AG09309 (cell line): ENCODE measurements at regions not wholly inside any gene's neighbourhood (a gene's known extent, or its start where the extent isn't known, plus 50 kb on each side); places are given as distances from the start of the nearest gene placed in this dataset.

Experiments
- DNase-seq: peaks from one replicate; pipeline ENCODE4 v3.0.0-alpha.2; 2010; ENCODE audit warnings: low read depth
- H3K4me3 ChIP-seq: 2 replicates; pipeline ENCODE4 v1.5.1; 2011; ENCODE audit warnings: mild to moderate bottlenecking, low read depth, low read length, moderate library complexity; ENCODE audit not compliant: control insufficient read depth
- TF ChIP-seq, protein P1 (sequence below): IDR thresholded peaks from 2 replicates; pipeline ENCODE4 v1.5.1; 2011; ENCODE audit warnings: mild to moderate bottlenecking, low read depth, low read length, inconsistent platforms; ENCODE audit not compliant: insufficient read depth, control insufficient read depth; ENCODE audit errors: missing control alignments

DNA sequence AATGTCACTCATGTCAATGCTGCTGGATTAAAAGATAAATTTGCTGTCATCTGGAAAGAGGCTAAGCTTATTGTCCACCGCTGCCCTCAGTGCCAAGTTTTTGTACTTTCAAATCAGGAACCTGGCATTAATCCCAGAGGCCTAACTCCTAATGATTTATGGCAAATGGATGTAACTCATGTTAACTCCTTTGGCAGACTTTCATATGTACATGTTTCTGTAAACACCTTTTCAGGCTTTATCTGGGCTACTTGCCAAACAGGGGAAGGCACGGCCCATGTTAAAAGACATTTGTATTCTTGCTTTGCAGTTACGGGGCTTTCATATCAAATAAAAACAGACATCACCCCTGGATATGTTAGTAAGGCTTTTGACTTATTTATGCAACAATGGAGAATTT, 608.0 kb upstream of the ACO1 start:
- H3K4me3 ChIP-seq, result no peak overlapping the region
- TF ChIP-seq, protein P1, sequence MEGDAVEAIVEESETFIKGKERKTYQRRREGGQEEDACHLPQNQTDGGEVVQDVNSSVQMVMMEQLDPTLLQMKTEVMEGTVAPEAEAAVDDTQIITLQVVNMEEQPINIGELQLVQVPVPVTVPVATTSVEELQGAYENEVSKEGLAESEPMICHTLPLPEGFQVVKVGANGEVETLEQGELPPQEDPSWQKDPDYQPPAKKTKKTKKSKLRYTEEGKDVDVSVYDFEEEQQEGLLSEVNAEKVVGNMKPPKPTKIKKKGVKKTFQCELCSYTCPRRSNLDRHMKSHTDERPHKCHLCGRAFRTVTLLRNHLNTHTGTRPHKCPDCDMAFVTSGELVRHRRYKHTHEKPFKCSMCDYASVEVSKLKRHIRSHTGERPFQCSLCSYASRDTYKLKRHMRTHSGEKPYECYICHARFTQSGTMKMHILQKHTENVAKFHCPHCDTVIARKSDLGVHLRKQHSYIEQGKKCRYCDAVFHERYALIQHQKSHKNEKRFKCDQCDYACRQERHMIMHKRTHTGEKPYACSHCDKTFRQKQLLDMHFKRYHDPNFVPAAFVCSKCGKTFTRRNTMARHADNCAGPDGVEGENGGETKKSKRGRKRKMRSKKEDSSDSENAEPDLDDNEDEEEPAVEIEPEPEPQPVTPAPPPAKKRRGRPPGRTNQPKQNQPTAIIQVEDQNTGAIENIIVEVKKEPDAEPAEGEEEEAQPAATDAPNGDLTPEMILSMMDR, result no peak
- DNase-seq, result no peak

DNA sequence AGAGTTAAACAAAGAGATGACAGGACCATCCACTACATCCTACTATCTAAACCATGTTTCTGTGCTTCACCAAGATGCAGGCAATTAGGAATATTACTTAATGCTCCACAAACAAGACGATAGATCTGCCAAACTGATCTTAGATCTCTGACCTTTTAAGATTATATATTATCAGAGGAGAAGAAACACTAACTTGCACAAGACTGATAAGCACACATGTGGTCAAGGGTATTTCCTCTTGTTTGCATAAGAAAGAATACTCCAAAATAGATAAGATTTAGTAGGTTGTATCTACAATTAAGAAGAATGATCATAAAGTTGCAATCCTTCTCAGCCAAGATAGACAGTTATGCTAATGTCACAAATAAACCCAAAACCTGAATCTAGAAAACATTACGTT, 601.0 kb upstream of the ACO1 start:
- TF ChIP-seq, protein P1, result no peak
- no peak for DNase-seq
- H3K4me3 ChIP-seq, result no peak overlapping the region

DNA sequence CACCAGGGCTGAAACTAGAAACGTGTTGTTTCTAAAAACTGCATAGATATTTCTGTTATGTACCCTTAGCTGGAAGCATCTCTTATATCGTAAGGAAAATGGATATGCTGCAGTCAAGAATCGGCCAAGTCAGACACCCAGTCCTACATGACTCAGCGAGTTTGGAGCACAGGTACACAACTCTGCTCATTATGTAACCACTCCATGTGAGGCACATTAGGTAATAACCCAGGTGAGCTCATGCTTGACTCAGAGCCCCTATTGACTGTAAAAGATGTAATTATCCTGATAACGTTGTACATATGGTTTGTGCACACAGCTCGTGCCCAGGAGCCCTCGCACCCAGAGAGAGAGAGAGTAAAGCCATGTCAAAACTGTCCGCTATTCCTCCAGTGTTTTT, 593.7 kb upstream of the ACO1 start:
- TF ChIP-seq, protein P1, result no peak
- DNase-seq, result no peak
- H3K4me3 ChIP-seq, result no peak overlapping the region

DNA sequence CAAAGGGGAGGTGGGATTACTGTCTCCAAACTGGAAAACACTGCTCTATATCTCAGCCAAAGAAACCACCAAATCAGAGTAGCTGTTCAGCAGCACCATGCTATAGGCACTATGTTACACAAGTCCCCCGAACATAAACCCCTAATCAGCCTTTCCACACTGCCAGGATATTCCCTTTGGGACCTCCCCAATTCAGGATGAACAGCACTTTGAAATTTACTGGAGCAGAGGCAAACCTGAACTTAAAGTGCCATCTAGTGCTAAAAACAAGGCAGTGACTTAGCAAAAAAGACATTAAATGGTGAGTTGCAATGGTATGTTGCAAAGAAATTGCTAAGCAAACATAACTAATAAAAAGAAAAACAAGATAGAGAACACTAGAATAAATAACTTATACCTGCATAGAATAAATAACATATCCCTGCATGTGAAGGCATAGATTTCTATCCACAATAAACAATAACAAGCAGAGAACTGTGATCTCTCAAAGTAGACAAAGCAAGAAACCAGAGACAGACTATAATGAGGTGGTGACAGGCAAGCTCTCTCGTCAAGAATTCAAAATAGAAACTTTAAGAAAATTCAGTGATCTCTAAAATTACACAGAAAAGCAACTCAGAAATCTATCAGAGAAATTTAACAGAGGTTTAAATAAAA, 584.4 kb upstream of the ACO1 start:
- TF ChIP-seq, protein P1, result no peak
- DNase-seq, result no peak
- H3K4me3 ChIP-seq, result no peak overlapping the region

DNA sequence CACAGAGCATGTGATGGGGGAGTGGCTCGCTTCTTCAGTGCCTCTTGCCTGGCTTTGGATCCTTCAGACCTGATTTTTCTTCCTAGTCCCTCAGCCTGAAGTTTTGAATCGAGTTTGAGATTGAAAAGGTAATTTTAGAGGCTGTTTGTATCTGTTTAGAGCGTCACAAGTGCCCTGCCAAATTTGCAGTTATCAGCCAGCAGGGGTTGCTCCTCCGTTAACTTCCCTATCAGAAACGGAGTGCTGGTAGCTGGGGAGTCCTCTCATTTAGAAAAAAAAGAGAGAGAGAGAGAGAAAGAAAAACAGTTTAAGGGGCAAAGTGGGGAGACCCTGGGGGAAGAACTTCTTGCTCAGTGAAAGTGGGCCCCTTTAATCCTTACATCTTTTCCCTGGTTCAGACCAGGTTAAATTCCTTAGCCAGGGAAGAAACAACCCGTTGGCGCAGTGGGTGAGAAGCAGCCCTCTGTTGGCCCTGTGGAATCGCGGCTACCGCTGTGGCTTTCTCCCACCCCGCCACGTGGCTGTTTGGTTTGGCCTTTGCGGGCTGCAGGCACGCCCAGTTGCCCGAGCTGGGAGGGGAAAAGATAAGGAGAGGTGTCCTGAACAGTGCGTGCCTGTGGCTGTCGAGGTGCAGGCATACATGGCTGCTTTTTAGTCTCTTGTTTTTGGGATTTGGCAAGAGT, 576.7 kb upstream of the ACO1 start:
- TF ChIP-seq, protein P1, result no peak
- no peak overlapping the region for H3K4me3 ChIP-seq
- DNase-seq, result no peak

DNA sequence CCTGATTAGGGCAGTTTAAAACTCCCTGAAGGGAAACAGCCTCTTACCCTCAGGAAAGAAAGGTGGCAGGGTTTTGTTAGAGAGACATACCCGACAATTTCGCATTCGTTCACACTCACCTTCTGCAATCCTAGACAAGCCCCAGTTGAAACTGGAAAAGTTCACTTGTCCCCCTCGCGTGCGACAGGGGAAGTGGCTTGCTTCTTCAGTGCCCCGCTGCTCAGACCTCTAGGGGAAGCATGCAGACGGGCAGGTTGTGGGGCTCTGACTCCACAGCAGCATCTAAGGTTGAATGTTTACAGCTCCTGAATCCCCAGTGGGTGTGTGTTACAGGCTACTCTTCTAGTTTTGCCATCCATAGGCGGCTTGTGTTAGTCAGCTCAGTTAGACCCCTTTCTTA, 575.7 kb upstream of the ACO1 start:
- TF ChIP-seq, protein P1, result no peak
- H3K4me3 ChIP-seq, result no peak overlapping the region
- no peak for DNase-seq
